Progenitor cell of endocrine pancreas (in vitro differentiated cells): ENCODE measurements at regions not wholly inside any gene's neighbourhood (a gene's known extent, or its start where the extent isn't known, plus 50 kb on each side); places are given as distances from the start of the nearest gene placed in this dataset.

Source experiments
- DNase-seq: peaks from one replicate; pipeline ENCODE4 v3.0.0; 2021; ENCODE audit warnings: low spot score; ENCODE audit not compliant: unreplicated experiment
- H3K27ac Mint-ChIP-seq: 2 replicates; pipeline ENCODE4 v1.8.0; 2021; ENCODE audit warnings: mild to moderate bottlenecking, moderate library complexity, mixed read lengths
- H3K27me3 Mint-ChIP-seq: 2 replicates; pipeline ENCODE4 v1.8.0; 2021; ENCODE audit warnings: mixed read lengths
- H3K36me3 Mint-ChIP-seq: 2 replicates; pipeline ENCODE4 v1.8.0; 2022; ENCODE audit warnings: mixed read lengths; ENCODE audit not compliant: insufficient read depth
- H3K4me1 Mint-ChIP-seq: 2 replicates; pipeline ENCODE4 v1.8.0; 2021; ENCODE audit warnings: low read depth, mixed read lengths
- H3K4me3 Mint-ChIP-seq: 2 replicates; pipeline ENCODE4 v1.8.0; 2021; ENCODE audit warnings: low read depth, mild to moderate bottlenecking, moderate library complexity, mixed read lengths
- H3K9me3 Mint-ChIP-seq: 2 replicates; pipeline ENCODE4 v1.8.0; 2021; ENCODE audit warnings: low read depth, mixed read lengths
- CTCF ChIP-seq: fragments of 200-600 bp; sonication (generic); IDR thresholded peaks from one replicate; pipeline ENCODE4 v1.5.0; 2021; ENCODE audit warnings: antibody characterized with exemption, mild to moderate bottlenecking; ENCODE audit not compliant: unreplicated experiment

GRCh38 chr2:239678186-239678490, 277.3 kb upstream of the HDAC4 start:
- peaks cover 5% of the 10 kb centered on the region for H3K9me3 Mint-ChIP-seq
- H3K36me3 Mint-ChIP-seq = no peaks in the 10 kb centered on the region
- no peak overlapping the region for H3K4me3 Mint-ChIP-seq
- TF ChIP-seq CTCF = no peak
- DNase-seq = no peak
- no peaks in the 10 kb centered on the region for H3K4me1 Mint-ChIP-seq
- H3K27ac Mint-ChIP-seq = no peak overlapping the region
- peaks cover 15% of the 10 kb centered on the region for H3K27me3 Mint-ChIP-seq

GRCh38 chr2:239677453-239678185, 276.8 kb upstream of the HDAC4 start:
- no peak for TF ChIP-seq CTCF
- Mint-ChIP-seq H3K27ac (no peak overlapping the region), H3K9me3 (peaks cover 1% of the 10 kb centered on the region), H3K4me3 (no peak overlapping the region), H3K36me3 (no peaks in the 10 kb centered on the region), H3K27me3 (peaks cover 15% of the 10 kb centered on the region), H3K4me1 (no peaks in the 10 kb centered on the region)
- DNase-seq = no peak

- DNase-seq = no peak
- Mint-ChIP-seq H3K27ac (no peak overlapping the region), H3K4me3 (no peak overlapping the region)
Measured at GRCh38 chr2:239676716-239677452, 276.1 kb upstream of the HDAC4 start.

GRCh38 chr2:239675826-239676715, 275.3 kb upstream of the HDAC4 start:
- TF ChIP-seq CTCF = no peak
- Mint-ChIP-seq H3K4me3 (no peak overlapping the region), H3K27ac (no peak overlapping the region), H3K27me3 (peaks cover 11% of the 10 kb centered on the region), H3K9me3 (no peaks in the 10 kb centered on the region), H3K4me1 (no peaks in the 10 kb centered on the region), H3K36me3 (no peaks in the 10 kb centered on the region)
- DNase-seq = no peak

More at GRCh38 chr2:239676716-239677452, 276.1 kb upstream of the HDAC4 start:
- Mint-ChIP-seq H3K27me3 (peaks cover 12% of the 10 kb centered on the region), H3K9me3 (no peaks in the 10 kb centered on the region), H3K4me1 (no peaks in the 10 kb centered on the region), H3K36me3 (no peaks in the 10 kb centered on the region)
- no peak for TF ChIP-seq CTCF
